Astrocyte of the hippocampus (primary cell): ENCODE measurements at regions not wholly inside any gene's neighbourhood (a gene's known extent, or its start where the extent isn't known, plus 50 kb on each side); places are given as distances from the start of the nearest gene placed in this dataset.

Experiments used
- DNase-seq: peaks from one replicate; pipeline ENCODE4 v3.0.0; 2011; ENCODE audit warnings: low read depth, low spot score

DNA sequence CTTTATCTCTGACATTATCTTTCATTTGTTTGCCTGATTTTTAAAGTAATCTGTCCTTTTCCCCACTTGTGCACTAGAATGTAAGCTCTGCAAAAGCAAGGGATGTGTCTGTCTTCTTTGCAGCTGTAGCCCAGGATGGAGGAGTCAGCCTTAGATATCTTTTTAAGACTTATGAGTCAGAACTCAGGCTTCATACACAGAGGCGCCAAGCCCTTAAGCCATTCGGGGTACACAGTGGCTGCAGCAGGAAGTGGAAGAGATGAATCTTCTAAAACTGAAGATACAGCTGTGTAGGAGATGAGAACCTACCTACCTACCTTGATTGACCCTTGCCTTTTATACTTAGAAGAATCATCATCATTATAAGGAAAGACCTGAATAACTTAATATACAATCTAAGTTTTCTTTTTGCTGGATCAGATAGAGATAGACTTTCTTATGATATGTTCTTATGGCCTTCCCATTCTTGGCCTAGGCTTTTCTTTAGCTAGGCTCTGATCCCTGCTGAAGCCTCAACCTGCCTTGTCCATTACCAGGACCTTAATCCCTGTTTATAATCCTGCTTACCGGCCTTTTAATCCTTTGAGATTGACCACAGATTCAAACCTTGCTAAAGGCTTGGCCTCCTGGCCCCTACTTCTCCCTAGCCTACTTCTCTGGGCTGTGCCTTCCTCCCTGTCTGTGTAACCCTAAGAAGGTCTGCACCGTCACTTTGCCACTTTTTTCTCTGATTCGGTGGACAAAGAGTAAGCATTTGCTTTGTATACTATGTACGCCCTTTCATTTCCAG is 304.5 kb downstream of the PRL start:
- peak; percentile 46 for DNase-seq

DNA sequence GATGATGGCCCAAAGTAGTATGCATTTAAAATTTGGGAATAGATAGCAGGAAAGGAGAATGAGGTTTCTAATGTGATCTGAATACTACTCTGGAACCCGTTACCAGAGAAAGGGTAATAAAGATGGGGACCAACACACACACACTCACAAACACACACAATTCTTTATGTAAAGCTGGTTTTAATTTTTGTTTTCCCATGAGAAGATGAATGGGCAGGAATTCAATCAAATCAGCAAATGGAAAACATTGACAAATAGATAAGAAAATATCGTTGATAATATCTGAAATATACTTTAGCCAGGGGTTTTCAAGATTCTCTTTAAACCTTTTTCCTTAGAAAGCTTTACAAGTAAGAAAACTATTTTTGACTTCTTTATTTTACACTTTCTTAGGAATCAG is 303.0 kb downstream of the PRL start:
- no peak for DNase-seq

DNA sequence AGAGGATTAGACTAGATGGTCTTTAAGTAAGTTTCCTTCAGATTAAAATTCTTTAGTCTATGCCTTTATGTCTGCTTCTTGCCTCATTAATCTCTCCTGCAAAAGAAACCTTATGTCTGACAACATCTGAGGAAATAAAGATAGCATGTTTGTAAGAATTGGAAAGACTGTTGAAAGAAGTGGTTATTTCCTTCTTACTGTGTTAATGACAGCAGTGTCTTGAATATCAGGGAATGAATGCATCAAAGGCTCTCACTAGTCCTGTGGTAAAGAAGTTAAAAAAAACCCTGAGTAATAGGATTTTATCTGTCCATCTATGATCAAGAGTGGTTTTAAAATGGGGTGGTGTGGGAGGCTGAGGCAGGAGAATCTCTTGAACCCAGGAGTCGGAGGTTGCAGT is 302.0 kb downstream of the PRL start:
- no peak for DNase-seq

DNA sequence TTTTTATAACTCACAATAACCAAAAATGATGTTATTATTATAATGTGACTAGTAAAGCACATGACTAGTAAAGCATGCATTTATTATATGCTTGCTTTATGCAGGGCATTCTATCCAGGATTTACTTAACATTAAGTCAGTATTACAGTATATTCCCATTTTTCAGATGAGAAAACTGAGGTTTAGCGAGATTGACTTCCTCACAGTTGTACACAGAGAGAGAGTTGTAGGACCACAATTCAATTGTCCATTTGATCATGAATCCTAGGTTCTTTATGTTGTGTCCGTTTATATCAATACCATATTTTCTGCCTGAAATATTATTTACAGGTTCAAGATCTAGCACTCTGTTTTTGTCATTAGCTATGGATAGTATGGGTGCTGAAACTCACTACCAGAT is 301.5 kb downstream of the PRL start:
- DNase-seq = no peak

DNA sequence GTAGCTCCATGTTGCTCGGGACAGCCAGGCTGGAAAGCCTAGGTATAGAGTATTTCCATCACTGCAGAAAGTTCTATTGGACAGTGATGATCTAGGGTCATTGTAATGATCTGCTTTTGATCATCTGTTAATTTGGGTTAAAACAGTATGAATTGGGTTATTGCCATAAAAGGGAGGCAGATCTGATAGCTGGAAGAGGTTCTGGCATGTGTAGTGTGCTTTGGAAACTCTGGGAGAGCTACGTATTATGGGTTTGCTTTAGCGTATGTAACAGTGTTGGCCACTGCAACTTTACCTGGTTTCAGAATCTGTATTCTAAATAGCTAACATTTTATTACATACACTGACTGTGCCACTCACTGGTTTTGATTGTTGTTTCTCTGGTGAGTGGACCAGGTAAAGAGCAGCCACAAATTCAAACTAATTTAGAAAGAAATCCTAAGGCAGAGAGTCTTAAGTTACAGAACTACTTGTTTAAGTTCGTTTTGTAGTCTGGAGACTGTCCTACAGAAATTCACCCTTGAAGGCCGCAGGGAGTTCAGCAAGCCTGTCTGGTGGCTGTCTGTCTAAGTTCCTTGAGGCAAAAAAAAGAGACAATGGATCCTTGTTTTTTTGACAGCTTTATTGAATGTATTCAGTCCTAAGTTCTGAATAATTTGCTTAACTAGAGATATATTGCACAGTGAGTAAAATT is 300.3 kb downstream of the PRL start:
- DNase-seq = peak; percentile 43

- DNase-seq = peak; percentile 33
Measured at GRCh38 chr6:21997119-21998037, 299.5 kb downstream of the PRL start.

DNA sequence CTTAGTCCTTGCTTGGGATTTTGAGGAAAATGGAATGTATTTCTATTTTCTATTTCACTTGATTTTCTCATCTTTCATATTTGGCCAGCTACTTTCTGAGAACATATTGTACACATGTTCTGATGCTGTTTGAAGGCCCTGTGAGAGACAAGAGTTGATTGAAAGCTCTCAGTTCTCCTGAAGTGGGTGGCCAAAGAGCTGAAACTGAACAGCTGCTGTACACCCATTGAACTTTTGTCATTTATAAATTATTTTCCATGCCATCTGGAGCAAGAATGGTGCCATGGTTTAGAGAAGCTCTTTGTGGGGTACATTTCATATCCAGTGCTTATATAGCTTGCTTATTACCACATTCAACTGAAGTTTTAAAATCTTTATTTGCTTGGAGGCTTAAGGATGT is 298.3 kb downstream of the PRL start:
- DNase-seq = no peak

DNA sequence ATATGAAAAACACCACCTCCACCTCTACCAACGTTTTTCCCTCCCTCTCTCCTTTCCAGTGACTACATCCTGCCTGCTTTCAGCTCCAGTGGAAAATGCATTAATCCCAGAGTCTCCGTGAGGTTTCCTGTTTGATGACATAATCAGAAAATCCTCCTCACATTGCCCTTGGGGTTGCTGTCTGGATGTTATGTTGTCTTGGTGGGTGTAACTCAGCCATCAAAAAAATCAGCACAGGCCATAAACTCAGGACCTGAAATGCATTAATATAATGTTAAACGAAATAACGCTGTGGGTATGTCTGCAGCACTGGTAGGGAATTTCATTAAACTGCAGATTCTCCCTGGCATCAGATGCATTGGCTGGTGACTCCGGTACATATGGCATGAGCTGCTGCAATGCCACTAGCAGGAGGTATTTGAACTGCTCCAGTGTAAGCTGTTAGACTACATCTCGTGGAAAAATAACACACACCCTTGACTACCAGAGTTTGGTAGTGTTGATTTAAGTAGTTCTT is 297.8 kb downstream of the PRL start:
- DNase-seq = peak; percentile 73

DNA sequence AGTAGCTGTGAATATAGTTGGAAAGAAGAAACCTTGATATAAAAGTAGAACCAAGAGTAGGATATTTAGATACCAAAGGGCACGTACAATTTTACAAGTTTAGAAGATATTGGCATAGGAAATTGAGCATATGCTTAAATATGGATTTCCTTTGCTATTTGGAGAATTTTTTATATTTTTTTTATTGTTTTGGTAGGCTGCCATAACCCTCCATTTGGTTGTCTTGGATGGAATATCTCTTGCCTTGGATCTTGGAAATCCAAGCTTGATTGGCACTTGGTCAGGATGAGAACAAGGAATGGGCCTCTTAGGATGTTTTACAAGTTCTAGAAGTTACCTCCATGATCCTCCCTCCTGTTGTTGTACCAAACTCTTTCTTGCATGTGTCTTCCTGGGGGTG is 297.1 kb downstream of the PRL start:
- DNase-seq = no peak

GRCh38 chr6:22001396-22002027 is 295.3 kb downstream of the PRL start:
- peak; percentile 57 for DNase-seq

DNA sequence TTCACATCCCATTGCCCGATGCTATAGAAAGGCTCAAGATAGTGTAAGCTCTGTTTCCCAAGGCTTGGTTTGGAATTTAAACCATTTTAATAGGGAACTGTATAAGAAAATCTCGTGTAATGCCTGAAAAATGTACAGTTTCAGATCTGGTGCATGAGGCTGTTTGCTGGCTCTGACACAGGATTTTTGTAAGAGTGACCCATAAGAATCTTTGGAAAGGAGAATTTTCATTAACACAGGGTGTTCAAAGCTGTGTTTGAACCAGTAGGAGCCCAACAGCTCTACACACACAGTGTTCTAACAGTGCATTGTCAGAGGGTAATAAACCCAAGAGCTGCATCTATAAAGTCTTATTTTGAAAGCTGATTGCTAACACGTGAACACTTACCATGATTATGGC is 293.5 kb downstream of the PRL start:
- peak; percentile 25 for DNase-seq

DNA sequence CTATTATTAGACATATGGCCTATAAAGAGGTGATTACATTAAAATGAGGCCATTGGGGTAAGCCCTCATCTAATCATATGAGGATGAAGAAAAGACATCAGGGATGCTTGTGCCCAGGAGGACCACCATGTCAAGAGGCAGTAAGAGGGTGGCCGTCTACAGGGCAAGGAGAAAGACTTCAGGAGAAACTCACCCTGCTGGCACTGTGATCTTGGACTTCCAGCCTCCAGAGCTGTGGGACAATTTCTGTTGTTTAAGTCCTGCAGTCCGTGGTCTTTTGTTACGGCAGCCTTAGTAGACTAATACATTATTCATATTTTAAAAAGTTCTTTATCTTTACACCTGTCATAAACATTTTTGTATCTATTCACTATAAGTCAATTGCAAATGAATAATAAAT is 290.0 kb downstream of the PRL start:
- no peak for DNase-seq

DNA sequence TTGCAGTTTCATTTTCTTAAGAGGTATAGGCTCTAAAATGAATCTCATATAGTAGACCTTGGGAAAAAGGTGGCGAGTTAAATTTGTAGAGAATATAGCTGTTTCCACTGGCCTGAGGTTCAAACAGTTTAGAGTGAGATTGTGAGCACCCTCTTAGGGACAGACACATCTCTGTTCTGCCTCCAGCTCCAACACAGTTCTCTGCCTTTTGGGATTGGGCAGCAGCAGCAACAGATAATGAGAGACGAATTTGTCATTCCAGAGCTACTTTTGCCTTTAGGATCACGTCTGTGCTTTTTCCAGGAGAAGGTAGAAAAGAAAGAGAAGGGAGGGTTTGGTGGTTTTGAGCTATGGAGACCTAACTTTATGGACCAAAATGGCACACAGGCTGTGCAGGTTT is 289.4 kb downstream of the PRL start:
- DNase-seq = no peak

- DNase-seq = peak; percentile 47
Measured at GRCh38 chr6:22008248-22008836, 288.5 kb downstream of the PRL start.

- DNase-seq = no peak
Measured at GRCh38 chr6:22010102-22010501, 286.7 kb downstream of the PRL start.

GRCh38 chr6:22015216-22015615 is 281.6 kb downstream of the PRL start:
- DNase-seq = no peak

GRCh38 chr6:22015944-22016343 is 280.9 kb downstream of the PRL start:
- DNase-seq = no peak

GRCh38 chr6:22017272-22017671 is 279.6 kb downstream of the PRL start:
- no peak for DNase-seq

- no peak for DNase-seq
Measured at GRCh38 chr6:22017766-22018165, 279.1 kb downstream of the PRL start.

GRCh38 chr6:22019857-22020256 is 277.0 kb downstream of the PRL start:
- no peak for DNase-seq
